GM21515 (cell line): ENCODE measurements at regions not wholly inside any gene's neighbourhood (a gene's known extent, or its start where the extent isn't known, plus 50 kb on each side); places are given as distances from the start of the nearest gene placed in this dataset.
"Not testable (repeated sequence)": the region's sequence is repeated elsewhere in the genome, so short reads cannot be mapped to it uniquely, and the experiment has no call there.

Source experiments
- ATAC-seq: cut with Tn5 transposase; IDR thresholded peaks from one replicate; pipeline ENCODE4 v1.9.1; 2021; ENCODE audit not compliant: unreplicated experiment

GRCh38 chr21:35481005-35481404 lies 431.9 kb upstream of the RUNX1 start:
- ATAC-seq = no peak

- ATAC-seq = no peak
These were observed 430.4 kb upstream of the RUNX1 start for GRCh38 chr21:35479529-35479928.

- ATAC-seq = no peak
These were observed 430.0 kb upstream of the RUNX1 start for GRCh38 chr21:35479065-35479448.

- no peak for ATAC-seq
These were observed 429.3 kb upstream of the RUNX1 start for GRCh38 chr21:35478161-35479064.

GRCh38 chr21:35477622-35478021 lies 428.5 kb upstream of the RUNX1 start:
- ATAC-seq = no peak

- no peak for ATAC-seq
These were observed 427.7 kb upstream of the RUNX1 start for GRCh38 chr21:35476621-35477395.

GRCh38 chr21:35475762-35476161 lies 426.7 kb upstream of the RUNX1 start:
- no peak for ATAC-seq

- ATAC-seq = no peak
These were observed 425.9 kb upstream of the RUNX1 start for GRCh38 chr21:35475009-35475408.

GRCh38 chr21:35473496-35473895 lies 424.4 kb upstream of the RUNX1 start:
- no peak for ATAC-seq

- no peak for ATAC-seq
These were observed 421.4 kb upstream of the RUNX1 start for GRCh38 chr21:35470522-35470921.

- no peak for ATAC-seq
These were observed 420.4 kb upstream of the RUNX1 start for GRCh38 chr21:35469498-35469897.

GRCh38 chr21:35468991-35469390 lies 419.9 kb upstream of the RUNX1 start:
- ATAC-seq = no peak

- ATAC-seq = no peak
These were observed 418.5 kb upstream of the RUNX1 start for GRCh38 chr21:35467566-35467965.

- not testable (repeated sequence) for ATAC-seq
These were observed 417.6 kb upstream of the RUNX1 start for GRCh38 chr21:35466681-35467080.

- ATAC-seq = no peak
These were observed 416.6 kb upstream of the RUNX1 start for GRCh38 chr21:35465741-35466140.

- no peak for ATAC-seq
These were observed 412.6 kb upstream of the RUNX1 start for GRCh38 chr21:35461700-35462099.

GRCh38 chr21:35460441-35460840 lies 411.3 kb upstream of the RUNX1 start:
- ATAC-seq = no peak

- no peak for ATAC-seq
These were observed 409.3 kb upstream of the RUNX1 start for GRCh38 chr21:35458405-35458804.

GRCh38 chr21:35457097-35457804 lies 408.1 kb upstream of the RUNX1 start:
- no peak for ATAC-seq

- ATAC-seq = no peak
These were observed 402.2 kb upstream of the RUNX1 start for GRCh38 chr21:35451276-35451675.

- no peak for ATAC-seq
These were observed 401.7 kb upstream of the RUNX1 start for GRCh38 chr21:35450830-35451229.

GRCh38 chr21:35449846-35450245 lies 400.7 kb upstream of the RUNX1 start:
- ATAC-seq = no peak
